GM21423 (cell line): ENCODE measurements at regions not wholly inside any gene's neighbourhood (a gene's known extent, or its start where the extent isn't known, plus 50 kb on each side); places are given as distances from the start of the nearest gene placed in this dataset.
"Not testable (repeated sequence)": the region's sequence is repeated elsewhere in the genome, so short reads cannot be mapped to it uniquely, and the experiment has no call there.

Experiments
- ATAC-seq: cut with Tn5 transposase; IDR thresholded peaks from one replicate; pipeline ENCODE4 v1.9.1; 2021; ENCODE audit warnings: mild to moderate bottlenecking, moderate library complexity; ENCODE audit not compliant: unreplicated experiment

GRCh38 chr5:44935871-44936270 is 127.1 kb downstream of the MRPS30 start:
- no peak for ATAC-seq

GRCh38 chr5:44942524-44943001 is 133.8 kb downstream of the MRPS30 start:
- no peak for ATAC-seq

- ATAC-seq = no peak
Measured at GRCh38 chr5:44943647-44944046, 134.9 kb downstream of the MRPS30 start.

GRCh38 chr5:44945743-44946142 is 137.0 kb downstream of the MRPS30 start:
- ATAC-seq = no peak

DNA sequence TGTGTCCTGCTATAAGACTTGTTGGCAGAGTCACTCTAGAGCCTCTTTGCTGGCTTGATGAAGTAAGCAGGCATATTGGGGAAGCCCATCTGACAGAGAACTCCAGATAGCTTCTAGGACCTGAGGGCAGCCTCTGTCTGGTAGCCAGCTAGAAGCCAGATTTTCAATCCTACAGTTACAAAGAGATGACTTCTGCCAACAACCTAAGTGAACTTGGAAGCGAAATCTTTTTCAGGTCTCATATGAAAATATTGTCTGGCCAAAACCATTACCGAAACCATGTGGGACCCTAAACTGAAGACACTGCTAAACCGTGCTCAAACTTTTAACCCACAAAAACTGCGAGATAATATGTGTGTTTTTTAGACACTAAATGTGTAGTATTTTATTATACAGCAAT is 140.9 kb downstream of the MRPS30 start:
- no peak for ATAC-seq

- no peak for ATAC-seq
Measured at GRCh38 chr5:44951371-44951770, 142.6 kb downstream of the MRPS30 start.

DNA sequence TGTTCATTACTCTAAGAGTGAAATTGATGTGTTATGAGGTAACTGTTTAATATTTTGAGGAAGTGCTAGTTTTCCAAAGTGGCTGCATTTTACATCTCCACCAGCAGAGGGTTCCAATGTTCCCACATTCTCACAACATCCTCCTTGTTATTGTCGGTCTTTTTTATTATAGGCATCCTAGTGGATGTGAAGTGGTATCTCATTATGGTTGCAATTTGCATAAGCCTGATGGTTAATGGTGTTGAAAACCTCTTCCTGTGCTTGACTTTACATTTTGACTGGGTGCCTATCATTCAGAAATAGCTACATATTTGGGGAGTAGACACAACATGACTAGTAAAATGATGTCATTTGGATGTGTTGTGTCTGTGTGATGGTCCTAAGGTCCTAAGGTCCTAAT is 143.6 kb downstream of the MRPS30 start:
- peak; percentile 84 for ATAC-seq

GRCh38 chr5:44953078-44953477 is 144.3 kb downstream of the MRPS30 start:
- ATAC-seq = no peak

- ATAC-seq = not testable (repeated sequence)
Measured at GRCh38 chr5:44958943-44959454, 150.3 kb downstream of the MRPS30 start.

DNA sequence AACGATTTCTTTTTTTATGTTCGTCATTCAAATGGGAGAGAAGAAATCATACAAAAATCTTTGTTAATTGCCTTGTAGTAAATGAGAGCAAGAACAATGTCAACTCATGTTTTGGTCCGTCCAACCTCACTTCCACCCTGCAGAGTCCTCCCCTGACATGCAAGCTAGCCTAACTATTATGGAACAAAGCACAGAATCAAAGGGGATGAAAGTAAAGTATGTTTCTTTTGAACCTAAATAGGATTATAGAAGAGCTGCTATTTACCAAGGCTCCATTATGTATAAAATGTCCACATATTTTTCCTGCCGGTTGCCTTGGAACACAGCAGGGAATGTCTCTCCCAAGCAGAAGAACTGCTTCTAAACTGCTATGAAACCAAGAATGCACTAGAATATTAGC is 161.1 kb downstream of the MRPS30 start:
- ATAC-seq = no peak

- not testable (repeated sequence) for ATAC-seq
Measured at GRCh38 chr5:44970963-44971362, 162.2 kb downstream of the MRPS30 start.

DNA sequence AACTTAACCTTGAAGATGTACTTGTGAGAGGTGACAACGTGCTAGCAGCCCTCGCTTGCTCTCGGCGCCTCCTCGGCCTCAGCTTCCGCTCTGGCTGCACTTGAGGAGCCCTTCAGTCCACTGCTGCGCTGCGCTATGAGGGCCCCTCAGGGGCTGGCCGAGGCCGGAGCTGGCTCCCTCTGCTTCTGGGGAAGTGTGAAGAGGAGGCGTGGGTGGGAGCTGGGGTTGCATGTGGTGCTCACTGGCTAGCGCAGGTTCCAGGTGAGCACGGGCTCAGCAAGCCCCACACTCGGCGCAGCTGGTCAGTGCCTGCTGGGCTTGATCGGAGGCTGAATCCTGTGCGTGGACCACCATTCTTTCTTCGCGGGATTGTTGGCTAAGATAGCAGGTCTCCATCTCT is 166.1 kb downstream of the MRPS30 start:
- ATAC-seq = no peak

GRCh38 chr5:44981708-44982107 is 173.0 kb downstream of the MRPS30 start:
- no peak for ATAC-seq

- no peak for ATAC-seq
Measured at GRCh38 chr5:44983006-44983405, 174.3 kb downstream of the MRPS30 start.

DNA sequence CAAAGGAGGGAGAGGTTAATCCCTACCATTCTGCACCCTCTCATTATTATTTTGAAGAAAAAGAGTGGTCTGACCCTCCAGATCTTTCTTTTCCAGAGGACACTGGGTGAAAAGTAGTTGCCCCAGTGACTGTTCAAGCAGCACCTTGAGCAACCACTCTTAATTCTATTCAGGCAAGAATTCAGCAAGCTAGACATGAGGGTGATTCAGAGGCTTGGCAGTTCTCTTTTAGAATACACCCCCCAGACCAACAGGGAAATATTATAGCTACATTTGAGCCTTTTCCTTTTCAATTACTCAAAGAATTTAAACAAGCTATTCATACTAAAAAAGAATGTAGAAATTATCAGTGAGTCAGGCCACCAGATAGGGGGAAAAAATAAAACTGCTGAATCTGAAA is 178.3 kb downstream of the MRPS30 start:
- ATAC-seq = no peak

DNA sequence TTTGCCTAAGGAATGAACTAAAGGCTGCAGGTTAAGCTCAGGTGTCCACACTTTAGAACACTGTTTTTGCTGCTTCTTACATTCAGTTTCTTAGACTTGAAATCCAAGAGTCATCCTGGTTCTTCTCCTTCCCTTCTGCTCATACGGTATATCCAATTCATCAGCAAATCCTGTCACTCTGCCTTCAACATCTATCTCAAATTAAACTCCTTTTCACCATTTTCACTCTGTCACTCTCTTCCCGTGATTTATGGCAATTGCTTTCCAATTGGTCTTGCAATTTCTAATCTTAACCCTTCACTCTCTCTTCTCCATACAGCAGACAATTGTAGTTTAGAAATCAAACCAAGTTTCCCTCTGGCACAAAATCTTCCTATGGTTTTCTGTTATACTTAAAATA is 182.9 kb downstream of the MRPS30 start:
- no peak for ATAC-seq

DNA sequence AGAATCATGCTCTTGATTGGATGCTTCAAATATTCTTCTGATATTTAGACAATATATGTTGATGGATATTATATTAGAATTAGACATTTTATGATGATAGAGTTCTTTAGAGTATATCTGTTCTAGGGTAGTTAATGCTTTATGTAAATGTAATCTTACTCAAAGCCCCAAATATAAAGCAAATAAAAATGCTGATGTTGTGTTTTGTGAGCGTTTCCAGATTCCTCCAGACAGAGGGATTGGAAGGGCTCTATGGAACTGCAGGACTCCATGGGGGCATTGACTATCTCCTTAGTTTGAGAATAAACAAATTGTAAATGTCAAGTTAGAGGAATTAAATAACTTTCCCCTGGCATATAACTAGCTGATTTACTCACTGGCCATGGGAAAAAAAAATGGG is 184.5 kb downstream of the MRPS30 start:
- no peak for ATAC-seq

DNA sequence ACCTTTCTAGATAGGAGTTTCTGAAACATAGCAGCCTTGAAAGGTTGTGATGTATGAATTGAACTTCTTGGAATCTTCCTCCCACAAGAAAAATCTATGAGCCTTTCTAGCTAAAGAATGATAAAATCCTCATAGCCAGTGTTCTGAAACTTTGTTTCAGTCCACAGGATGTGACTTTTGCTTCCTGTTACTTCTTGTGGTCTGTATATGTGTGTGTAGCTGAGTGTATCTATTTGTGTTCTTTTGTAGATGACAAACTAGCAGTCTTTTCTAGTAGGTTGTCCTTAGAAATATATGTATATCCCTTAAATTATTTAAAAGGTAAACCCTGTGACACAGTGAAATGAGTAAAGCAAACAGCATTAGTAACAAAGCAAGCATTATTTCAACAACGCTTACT is 188.8 kb downstream of the MRPS30 start:
- no peak for ATAC-seq

GRCh38 chr5:45007102-45007501 is 198.4 kb downstream of the MRPS30 start:
- ATAC-seq = not testable (repeated sequence)

GRCh38 chr5:45017568-45017967 is 208.8 kb downstream of the MRPS30 start:
- ATAC-seq = no peak

GRCh38 chr5:45029553-45029952 is 220.8 kb downstream of the MRPS30 start:
- ATAC-seq = no peak

DNA sequence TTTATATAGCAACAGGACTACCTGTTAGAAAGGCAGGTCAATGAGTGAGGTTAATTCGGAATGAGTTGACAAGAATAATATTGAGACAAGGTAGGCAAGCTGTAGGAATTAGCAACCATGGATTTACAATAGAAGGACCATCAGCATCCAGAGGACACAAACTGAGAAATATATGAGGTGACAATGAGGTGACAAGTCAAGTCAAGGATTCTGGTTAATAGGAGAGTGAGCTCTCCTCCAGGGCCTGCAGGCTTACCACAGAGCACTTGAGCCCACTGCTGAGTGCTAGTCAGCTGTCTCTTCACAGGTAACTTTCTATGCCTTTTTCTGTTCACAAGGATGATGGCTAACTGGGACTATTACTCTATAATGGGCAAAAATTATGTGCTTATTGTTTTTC is 227.2 kb downstream of the MRPS30 start:
- no peak for ATAC-seq

DNA sequence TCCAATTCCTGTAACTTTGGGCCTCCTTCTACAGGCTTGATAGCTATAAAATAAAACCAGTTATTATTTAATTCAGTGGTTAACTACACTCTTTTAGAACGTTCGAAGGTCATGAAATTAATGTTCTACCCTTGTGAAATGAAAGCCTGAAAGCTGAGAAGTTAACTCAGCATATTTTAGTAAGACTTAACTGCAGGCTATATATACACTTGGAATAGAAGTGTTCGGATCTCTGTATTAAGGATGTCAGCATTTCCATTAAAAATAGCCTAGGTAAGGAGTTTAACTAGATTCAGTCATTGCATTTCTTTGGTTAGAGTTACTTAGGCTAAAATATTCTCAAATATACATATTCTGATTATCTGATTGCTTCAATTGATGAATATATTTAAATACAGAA is 229.2 kb downstream of the MRPS30 start:
- ATAC-seq = no peak
